Mammary epithelial cell (primary cell): ENCODE measurements at regions not wholly inside any gene's neighbourhood (a gene's known extent, or its start where the extent isn't known, plus 50 kb on each side); places are given as distances from the start of the nearest gene placed in this dataset.

Experiments used
- CTCF ChIP-seq, 2 donors: IDR thresholded peaks in 1 of 2; conservative IDR thresholded peaks in 1 of 2; 2 replicates each; pipeline ENCODE4 v1.5.1; 2011 to 2012; ENCODE audit warnings: inconsistent platforms in 2 of 2, low read length in 2 of 2, mild to moderate bottlenecking in 2 of 2, control low read depth in 1 of 2, low read depth in 1 of 2; ENCODE audit not compliant: insufficient read depth in 1 of 2; ENCODE audit errors: extremely low read depth in 1 of 2
- EZH2 ChIP-seq: IDR thresholded peaks from 2 replicates; pipeline ENCODE4 v1.6.1; 2012; ENCODE audit warnings: low read length, inconsistent platforms, borderline replicate concordance

GRCh38 chr10:6795541-6795940, 215.5 kb upstream of the PRKCQ start:
- no peak for TF ChIP-seq CTCF (conservative IDR thresholded peaks at IDR 0.05 in 1 of 2, IDR thresholded peaks at IDR 0.05 in 1 of 2; ENCODE audit: extremely low read depth in 1 of 2, insufficient read depth in 1 of 2, low read depth in 1 of 2, low read length in 2 of 2)
- no peak for TF ChIP-seq EZH2
